K562 (cell line): ENCODE measurements at regions not wholly inside any gene's neighbourhood (a gene's known extent, or its start where the extent isn't known, plus 50 kb on each side); places are given as distances from the start of the nearest gene placed in this dataset.

Experiments
- ATAC-seq: fragments of 200-7000 bp; cut with Tn5 transposase; 3 replicates; pipeline ENCODE4 v1.9.1; 2020; ENCODE audit warnings: moderate library complexity
- BruUV-seq: library from RNA; stranded (reverse); fragments of 400-500 nt; replicated peaks from 2 replicates; lab custom pipeline; 2021; lab: Mats Ljungman, UMichigan
- CTCF ChIA-PET: fragments of 300-600 bp; formaldehyde crosslinking; extraction: SDS; loops from one replicate; lab custom pipeline; 2021; ENCODE audit warnings: low intra/inter-chr PET ratio; lab: Yijun Ruan, JAX
- POLR2A ChIA-PET: fragments of 300-600, 350-650 bp; sonication (Branson Sonifier 250); formaldehyde crosslinking; extraction: SDS; loops from one replicate; lab custom pipeline; 2021; ENCODE audit warnings: antibody characterized with exemption, inconsistent platforms; lab: Yijun Ruan, JAX
- DNase-seq, 4 experiments: peaks; one replicate each; pipeline versions ENCODE4 v3.0.0 to v3.0.0-alpha.2; 2011 to 2018; ENCODE audit warnings: low spot score in 3 of 4, mixed read lengths in 3 of 4; ENCODE audit errors: extremely low read depth in 1 of 4
- FAIRE-seq: peaks from 2 replicates; lab custom pipeline; 2011; peaks lifted over from hg19 to GRCh38; lab: Jason Lieb, UNC
- H2AFZ ChIP-seq: 2 replicates; pipeline ENCODE4 v1.6.0; 2011; ENCODE audit warnings: low read depth, low read length, control low read depth, inconsistent platforms
- H3K27ac ChIP-seq: fragments of 200-600 bp; 3 replicates; pipeline ENCODE4 v1.8.0; 2011; ENCODE audit warnings: low read depth, mild to moderate bottlenecking, control low read depth, inconsistent platforms, low read length, moderate library complexity, mixed read lengths; ENCODE audit errors: extremely low read depth
- H3K27me3 ChIP-seq, 2 experiments: fragments of 300-600 bp in 1 of 2; 2 replicates in 1 of 2; 3 replicates in 1 of 2; pipeline versions ENCODE4 v1.6.0 to v1.8.0; 2011; ENCODE audit warnings: inconsistent platforms in 2 of 2, low read length in 2 of 2, mild to moderate bottlenecking in 1 of 2, mixed read lengths in 1 of 2, moderate library complexity in 1 of 2; ENCODE audit not compliant: control insufficient read depth in 2 of 2, insufficient read depth in 2 of 2
- H3K36me3 ChIP-seq: fragments of 300-600 bp; 3 replicates; pipeline ENCODE4 v1.8.0; 2011; ENCODE audit warnings: mild to moderate bottlenecking, low read length, inconsistent platforms; ENCODE audit not compliant: control insufficient read depth, insufficient read depth
- H3K4me1 ChIP-seq, 2 experiments: fragments of 200-600 bp in 1 of 2; replicated peaks in 1 of 2; 2 replicates in 1 of 2; 3 replicates in 1 of 2; pipeline versions ENCODE4 v1.5.1 to v1.8.0; 2011; ENCODE audit warnings: inconsistent platforms in 2 of 2, low read length in 2 of 2, mild to moderate bottlenecking in 1 of 2, mixed read lengths in 1 of 2, moderate library complexity in 1 of 2; ENCODE audit not compliant: control insufficient read depth in 2 of 2, insufficient read depth in 2 of 2
- H3K4me2 ChIP-seq: 2 replicates; pipeline ENCODE4 v1.6.1; 2011; ENCODE audit warnings: low read length, control low read depth, inconsistent platforms, mixed read lengths; ENCODE audit not compliant: insufficient read depth
- H3K4me3 ChIP-seq: fragments of 200-600 bp; sonication (generic), shearing (Covaris generic); 2 replicates; pipeline ENCODE4 v1.5.1; 2016; ENCODE audit warnings: control low read depth, inconsistent platforms
- H3K79me2 ChIP-seq: fragments of 200-600 bp; 3 replicates; pipeline ENCODE4 v1.8.0; 2011; ENCODE audit warnings: low read length, inconsistent platforms; ENCODE audit not compliant: control insufficient read depth, insufficient read depth
- H3K9ac ChIP-seq, 2 experiments: 2 replicates each; pipeline versions ENCODE4 v1.6.0 to v1.6.1; 2011; ENCODE audit warnings: low read depth in 2 of 2, low read length in 2 of 2, control low read depth in 1 of 2, inconsistent platforms in 1 of 2, mild to moderate bottlenecking in 1 of 2, mixed read lengths in 1 of 2; ENCODE audit not compliant: insufficient read depth in 1 of 2
- H3K9me1 ChIP-seq: one replicate; pipeline ENCODE4 v1.6.0; 2011; ENCODE audit warnings: inconsistent platforms, mild to moderate bottlenecking, low read length, moderate library complexity; ENCODE audit not compliant: control insufficient read depth, insufficient read depth
- H3K9me3 ChIP-seq: replicated peaks from 2 replicates; pipeline ENCODE4 v1.5.1; 2011; ENCODE audit warnings: low read depth, low read length, inconsistent platforms; ENCODE audit not compliant: control insufficient read depth, insufficient read depth
- H4K20me1 ChIP-seq: replicated peaks from 2 replicates; pipeline ENCODE4 v1.6.1; 2011; ENCODE audit warnings: low read length, inconsistent platforms, mixed read lengths; ENCODE audit not compliant: control insufficient read depth, insufficient read depth
- ETV1 ChIP-seq: fragments of 450-650 bp; conservative IDR thresholded peaks from 2 replicates; pipeline ENCODE4 v1.6.1; 2016; ENCODE audit warnings: missing genetic modification characterization, control low read depth, low read depth, missing compliant biosample characterization
- GTF3C2 ChIP-seq: IDR thresholded peaks from 3 replicates; pipeline ENCODE4 v1.6.1; 2011; ENCODE audit warnings: borderline replicate concordance, mild to moderate bottlenecking, moderate library complexity; ENCODE audit not compliant: insufficient read length; ENCODE audit errors: extremely low read depth
- MYNN ChIP-seq, 2 experiments: sonication (generic); formaldehyde crosslinking in 1 of 2; IDR thresholded peaks; 2 replicates each; pipeline versions ENCODE4 v1.5.0 to v1.6.1; 2016 to 2020; ENCODE audit warnings: antibody characterized with exemption in 1 of 2, missing genetic modification reagents in 1 of 2
- PREB ChIP-seq: sonication (generic); formaldehyde crosslinking; IDR thresholded peaks from 2 replicates; pipeline ENCODE4 v1.8.1; 2023; ENCODE audit warnings: mild to moderate bottlenecking, missing genetic modification reagents
- RFX1 ChIP-seq: fragments of 450-650 bp; IDR thresholded peaks from 2 replicates; pipeline ENCODE4 v1.6.1; 2016; ENCODE audit warnings: mild to moderate bottlenecking, moderate library complexity
- WGBS: fragments of 100-300 bp; shearing (Covaris generic); methylation state at CpG from one replicate; pipeline ENCODE4 v1.1.6; 2016; ENCODE audit warnings: low coverage, mixed read lengths; ENCODE audit not compliant: insufficient coverage; ENCODE audit errors: missing lambda C conversion rate; 5-methylcytosine and 5-hydroxymethylcytosine counted together
- in situ Hi-C: fragments of 300-500 bp; cut with MboI; formaldehyde crosslinking; loops from 4 replicates; pipeline ENCODE4 v1.15.0; 2018; ENCODE audit warnings: inconsistent platforms, mixed read lengths
- intact Hi-C: fragments of 100-400 bp; cut with micrococcal nuclease; formaldehyde crosslinking; loops from 2 replicates; pipeline ENCODE4 v1.14.2; 2022

- TF ChIP-seq ETV1 (tag) (no peak), GTF3C2 (no peak), MYNN (IDR thresholded peaks at IDR 0.05) (no peak), MYNN (CRISPR knock-in tag; IDR thresholded peaks at IDR 0.05) (no peak)
Observed at GRCh38 chrX:102866981-102867656, 70.0 kb upstream of the RAB40AL start (continued).

GRCh38 chrX:102883491-102883890 lies 53.6 kb upstream of the RAB40AL start:
- BruUV-seq, result no TSS peak

More at GRCh38 chrX:102883491-102883890, 53.6 kb upstream of the RAB40AL start:
- H2AFZ ChIP-seq, result no peak overlapping the region
- H3K4me3 ChIP-seq, result no peak overlapping the region
- ATAC-seq (no peak), FAIRE-seq (no peak), DNase-seq (no peak)
- TF ChIP-seq PREB (no peak), RFX1 (peak; percentile 68)
- intact Hi-C loops, result no loop called here
- H3K9me1 ChIP-seq, result no peaks in the 10 kb centered on the region
- H3K4me1 ChIP-seq, result no peaks in the 10 kb centered on the region
- no peaks in the 10 kb centered on the region for H4K20me1 ChIP-seq
- no peaks in the 10 kb centered on the region for H3K79me2 ChIP-seq
- H3K27me3 ChIP-seq, result no peaks in the 10 kb centered on the region
- in situ Hi-C loops, result no loop called here
- ChIA-PET POLR2A (no interaction called here), CTCF (no interaction called here)
- H3K27ac ChIP-seq, result no peak overlapping the region
- 0 out of 3 replicates have a peak, but pooled peaks cover 2% of the 10 kb centered on the region for H3K36me3 ChIP-seq
- 64% methylated on average over 7 of the region's 7 CpGs for WGBS
- H3K4me2 ChIP-seq, result no peak overlapping the region
- H3K9ac ChIP-seq, result no peak overlapping the region
- no peaks in the 10 kb centered on the region for H3K9me3 ChIP-seq
